SK-N-SH treated with all-trans-retinoic acid at 6 μM for 48 hours (cell line): ENCODE measurements at regions not wholly inside any gene's neighbourhood (a gene's known extent, or its start where the extent isn't known, plus 50 kb on each side); places are given as distances from the start of the nearest gene placed in this dataset.
A peak's percentile ranks its signal among the peaks of the same experiment; 100 is the strongest.

Experiments
- ATAC-seq: fragments of 200-7000 bp; cut with Tn5 transposase; 3 replicates; pipeline ENCODE4 v1.9.1; 2020; ENCODE audit warnings: mild to moderate bottlenecking, moderate library complexity
- ARNTL ChIP-seq: fragments of 450-650 bp; formaldehyde crosslinking; IDR thresholded peaks from 2 replicates; pipeline ENCODE4 v1.5.0; 2020; ENCODE audit warnings: low read depth, mild to moderate bottlenecking, moderate library complexity, borderline replicate concordance
- BACH2 ChIP-seq: fragments of 250-450 bp; sonication (Bioruptor Pico); IDR thresholded peaks from 2 replicates; pipeline ENCODE4 v1.9.0; 2021; ENCODE audit warnings: mild to moderate bottlenecking, borderline replicate concordance
- CSDC2 ChIP-seq: fragments of 250-450 bp; sonication (Bioruptor Pico); IDR thresholded peaks from 2 replicates; pipeline ENCODE4 v1.5.0; 2020; ENCODE audit warnings: mild to moderate bottlenecking, moderate library complexity
- CSRNP3 ChIP-seq: fragments of 250-450 bp; sonication (Bioruptor Pico); IDR thresholded peaks from 2 replicates; pipeline ENCODE4 v1.5.1; 2021; ENCODE audit warnings: mild to moderate bottlenecking, moderate library complexity
- ESRRG ChIP-seq: fragments of 250-450 bp; sonication (Bioruptor Pico); IDR thresholded peaks from 2 replicates; pipeline ENCODE4 v1.6.1; 2021; ENCODE audit warnings: mild to moderate bottlenecking
- GLIS3 ChIP-seq: fragments of 250-450 bp; sonication (Bioruptor Pico); IDR thresholded peaks from 2 replicates; pipeline ENCODE4 v1.5.0; 2020; ENCODE audit warnings: mild to moderate bottlenecking, moderate library complexity
- ISL1 ChIP-seq: fragments of 250-450 bp; sonication (Bioruptor Pico); IDR thresholded peaks from 2 replicates; pipeline ENCODE4 v2.1.2; 2022; ENCODE audit warnings: mild to moderate bottlenecking, moderate library complexity
- OSR1 ChIP-seq: fragments of 250-450 bp; sonication (Bioruptor Pico); IDR thresholded peaks from 2 replicates; pipeline ENCODE4 v1.8.0; 2022; ENCODE audit warnings: moderate library complexity, mild to moderate bottlenecking, inconsistent platforms
- PATZ1 ChIP-seq: fragments of 250-450 bp; sonication (Bioruptor Pico); IDR thresholded peaks from 2 replicates; pipeline ENCODE4 v1.8.0; 2020; ENCODE audit warnings: mild to moderate bottlenecking, moderate library complexity, borderline replicate concordance
- PPARA ChIP-seq: fragments of 250-450 bp; sonication (Bioruptor Pico); IDR thresholded peaks from 2 replicates; pipeline ENCODE4 v1.5.0; 2020; ENCODE audit warnings: mild to moderate bottlenecking, borderline replicate concordance
- RARB ChIP-seq: fragments of 250-450 bp; sonication (Bioruptor Pico); IDR thresholded peaks from 2 replicates; pipeline ENCODE4 v1.8.0; 2021; ENCODE audit warnings: mild to moderate bottlenecking, moderate library complexity
- SNAI2 ChIP-seq: fragments of 250-450 bp; sonication (Bioruptor Pico); IDR thresholded peaks from 2 replicates; pipeline ENCODE4 v1.5.0; 2020; ENCODE audit warnings: mild to moderate bottlenecking, moderate library complexity
- TCF4 ChIP-seq: fragments of 250-450 bp; sonication (Bioruptor Pico); IDR thresholded peaks from 2 replicates; pipeline ENCODE4 v1.8.0; 2021; ENCODE audit warnings: mild to moderate bottlenecking, moderate library complexity, borderline replicate concordance
- TOX ChIP-seq: fragments of 250-450 bp; sonication (Bioruptor Pico); IDR thresholded peaks from 2 replicates; pipeline ENCODE4 v1.8.0; 2021; ENCODE audit warnings: mild to moderate bottlenecking, moderate library complexity, borderline replicate concordance
- ZC3H10 ChIP-seq: fragments of 250-450 bp; sonication (Bioruptor Pico); IDR thresholded peaks from 2 replicates; pipeline ENCODE4 v1.5.1; 2021; ENCODE audit warnings: mild to moderate bottlenecking, moderate library complexity
- ZFP3 ChIP-seq: fragments of 250-450 bp; sonication (Bioruptor Pico); IDR thresholded peaks from 2 replicates; pipeline ENCODE4 v1.5.0; 2020; ENCODE audit warnings: mild to moderate bottlenecking, moderate library complexity
- ZFP30 ChIP-seq: fragments of 450-650 bp; formaldehyde crosslinking; IDR thresholded peaks from 2 replicates; pipeline ENCODE4 v1.5.0; 2022; ENCODE audit warnings: mild to moderate bottlenecking, moderate library complexity
- ZNF565 ChIP-seq: fragments of 450-650 bp; formaldehyde crosslinking; conservative IDR thresholded peaks from 2 replicates; pipeline ENCODE4 v1.5.0; 2020; ENCODE audit warnings: low read depth, mild to moderate bottlenecking, moderate library complexity
- ZNF70 ChIP-seq: fragments of 450-650 bp; formaldehyde crosslinking; IDR thresholded peaks from 2 replicates; pipeline ENCODE4 v1.5.0; 2020; ENCODE audit warnings: mild to moderate bottlenecking, moderate library complexity
- ZNF8 ChIP-seq: fragments of 450-650 bp; formaldehyde crosslinking; IDR thresholded peaks from 2 replicates; pipeline ENCODE4 v1.5.0; 2020; ENCODE audit warnings: mild to moderate bottlenecking, moderate library complexity
- TF ChIP-seq, protein P1 (sequence below): fragments of 250-450 bp; sonication (Bioruptor Pico); IDR thresholded peaks from 2 replicates; pipeline ENCODE4 v1.5.1; 2020; ENCODE audit warnings: low read depth, mild to moderate bottlenecking, moderate library complexity

DNA sequence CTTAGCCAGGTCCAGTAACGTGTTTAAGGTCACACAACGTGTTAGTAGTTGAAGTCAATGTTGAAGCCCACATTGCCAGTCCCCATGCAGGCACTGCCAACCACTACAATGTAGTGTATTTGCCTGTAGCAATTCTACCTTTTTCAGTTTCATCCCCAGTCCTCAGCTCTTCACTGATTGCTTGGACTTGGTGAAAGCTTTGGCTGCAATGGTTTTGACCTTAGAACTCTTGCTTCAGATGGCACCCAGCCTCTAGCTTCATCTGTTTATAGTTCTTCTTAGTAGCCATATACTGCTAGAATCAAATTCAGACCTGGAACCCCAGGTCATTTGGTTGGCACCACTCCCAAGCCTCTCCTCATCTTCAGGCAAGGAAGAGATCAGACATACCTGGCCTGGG lies 345.4 kb upstream of the SEMA6D start (continued):
- TF ChIP-seq PATZ1, result no peak
- no peak for TF ChIP-seq ZFP3 (CRISPR knock-in tag)
- no peak for TF ChIP-seq RARB (CRISPR knock-in tag)

- ATAC-seq, result peak; percentile 28; the same call in 1 of the 3 replicates
- no peak for TF ChIP-seq BACH2 (CRISPR knock-in tag)
These were observed 343.1 kb upstream of the SEMA6D start for GRCh38 chr15:47374222-47374621.

GRCh38 chr15:47376190-47376589 lies 341.1 kb upstream of the SEMA6D start:
- no peak for ATAC-seq
- TF ChIP-seq ZFP3 (CRISPR knock-in tag) (no peak), CSRNP3 (no peak), PATZ1 (no peak), ZNF8 (no peak), TOX (no peak), ZC3H10 (no peak), TCF4 (CRISPR knock-in tag) (no peak), ISL1 (CRISPR knock-in tag) (no peak), CSDC2 (no peak), ARNTL (CRISPR knock-in tag) (no peak), ZNF565 (CRISPR knock-in tag) (no peak), RARB (CRISPR knock-in tag) (no peak), GLIS3 (CRISPR knock-in tag) (no peak), ESRRG (CRISPR knock-in tag) (no peak), ZFP30 (CRISPR knock-in tag) (no peak), ZNF70 (CRISPR knock-in tag) (no peak)

- no peak for ATAC-seq
- TF ChIP-seq, protein P1, sequence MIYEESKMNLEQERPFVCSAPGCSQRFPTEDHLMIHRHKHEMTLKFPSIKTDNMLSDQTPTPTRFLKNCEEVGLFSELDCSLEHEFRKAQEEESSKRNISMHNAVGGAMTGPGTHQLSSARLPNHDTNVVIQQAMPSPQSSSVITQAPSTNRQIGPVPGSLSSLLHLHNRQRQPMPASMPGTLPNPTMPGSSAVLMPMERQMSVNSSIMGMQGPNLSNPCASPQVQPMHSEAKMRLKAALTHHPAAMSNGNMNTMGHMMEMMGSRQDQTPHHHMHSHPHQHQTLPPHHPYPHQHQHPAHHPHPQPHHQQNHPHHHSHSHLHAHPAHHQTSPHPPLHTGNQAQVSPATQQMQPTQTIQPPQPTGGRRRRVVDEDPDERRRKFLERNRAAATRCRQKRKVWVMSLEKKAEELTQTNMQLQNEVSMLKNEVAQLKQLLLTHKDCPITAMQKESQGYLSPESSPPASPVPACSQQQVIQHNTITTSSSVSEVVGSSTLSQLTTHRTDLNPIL (CRISPR knock-in tag), result no peak
- TF ChIP-seq SNAI2 (no peak), ZNF70 (CRISPR knock-in tag) (no peak), CSRNP3 (no peak), TCF4 (CRISPR knock-in tag) (no peak), ISL1 (CRISPR knock-in tag) (no peak), ZNF565 (CRISPR knock-in tag) (no peak), PATZ1 (no peak), ZNF8 (no peak), ARNTL (CRISPR knock-in tag) (no peak), PPARA (CRISPR knock-in tag) (no peak), OSR1 (CRISPR knock-in tag) (no peak), RARB (CRISPR knock-in tag) (no peak), ZFP3 (CRISPR knock-in tag) (no peak), BACH2 (CRISPR knock-in tag) (no peak), TOX (no peak), ZFP30 (CRISPR knock-in tag) (no peak)
These were observed 339.8 kb upstream of the SEMA6D start for GRCh38 chr15:47377465-47377864.
